ENCODE measurements at regions not wholly inside any gene's neighbourhood (a gene's known extent, or its start where the extent isn't known, plus 50 kb on each side); places are given as distances from the start of the nearest gene placed in this dataset.

DNA sequence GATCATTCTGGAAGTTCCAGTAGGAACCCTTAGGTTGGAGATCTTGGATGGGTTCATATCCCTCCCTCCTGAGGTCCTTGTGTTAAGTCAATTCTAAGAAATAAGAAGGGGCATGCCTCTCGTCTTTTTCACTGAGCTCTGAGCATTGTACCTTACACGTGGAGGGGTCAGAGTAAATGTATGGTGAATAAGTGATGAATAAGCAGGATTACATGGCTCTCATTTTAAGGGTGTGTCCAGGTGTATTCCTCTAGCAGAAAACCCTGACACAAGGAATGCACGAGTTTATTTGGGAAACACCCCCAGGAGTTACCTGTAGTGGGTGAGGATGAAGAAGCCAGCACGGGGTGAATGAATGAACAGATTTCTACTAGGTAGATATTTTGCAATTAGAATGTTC is 400.2 kb downstream of the KIF16B start:
- intact Hi-C loops (cut with DNase I) = no loop called here

DNA sequence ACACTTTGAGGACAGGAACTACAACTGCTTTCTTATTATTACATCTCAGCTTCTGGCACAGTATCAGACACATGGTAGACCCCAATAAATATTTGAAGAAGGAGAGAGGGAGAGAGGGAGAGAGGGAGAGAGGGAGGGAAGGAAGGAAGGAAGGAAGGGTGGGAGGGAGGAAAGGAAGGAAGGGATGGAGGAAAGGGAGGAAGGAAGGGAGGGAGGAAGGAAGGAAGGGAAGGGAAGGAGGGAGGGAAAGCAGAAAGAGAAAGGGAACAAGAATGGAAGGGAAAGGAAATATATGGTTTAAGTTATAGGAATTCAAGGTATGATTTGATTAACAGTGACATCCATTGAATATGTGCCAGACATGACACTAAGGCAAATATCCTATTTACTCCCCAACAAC is 402.1 kb downstream of the KIF16B start:
- Histone ChIP-seq H3K27ac (no peak overlapping the region), H3K4me3 (no peak overlapping the region), H3K4me1 (ENCODE audit: insufficient read depth) (no peaks in the 10 kb centered on the region), H3K36me3 (no peaks in the 10 kb centered on the region), H3K27me3 (no peaks in the 10 kb centered on the region), H3K9me3 (no peaks in the 10 kb centered on the region)
- TF ChIP-seq POLR2A (IDR thresholded peaks at IDR 0.05) (no peak), EP300 (IDR thresholded peaks at IDR 0.05) (no peak)
- TF ChIP-seq, protein P1, sequence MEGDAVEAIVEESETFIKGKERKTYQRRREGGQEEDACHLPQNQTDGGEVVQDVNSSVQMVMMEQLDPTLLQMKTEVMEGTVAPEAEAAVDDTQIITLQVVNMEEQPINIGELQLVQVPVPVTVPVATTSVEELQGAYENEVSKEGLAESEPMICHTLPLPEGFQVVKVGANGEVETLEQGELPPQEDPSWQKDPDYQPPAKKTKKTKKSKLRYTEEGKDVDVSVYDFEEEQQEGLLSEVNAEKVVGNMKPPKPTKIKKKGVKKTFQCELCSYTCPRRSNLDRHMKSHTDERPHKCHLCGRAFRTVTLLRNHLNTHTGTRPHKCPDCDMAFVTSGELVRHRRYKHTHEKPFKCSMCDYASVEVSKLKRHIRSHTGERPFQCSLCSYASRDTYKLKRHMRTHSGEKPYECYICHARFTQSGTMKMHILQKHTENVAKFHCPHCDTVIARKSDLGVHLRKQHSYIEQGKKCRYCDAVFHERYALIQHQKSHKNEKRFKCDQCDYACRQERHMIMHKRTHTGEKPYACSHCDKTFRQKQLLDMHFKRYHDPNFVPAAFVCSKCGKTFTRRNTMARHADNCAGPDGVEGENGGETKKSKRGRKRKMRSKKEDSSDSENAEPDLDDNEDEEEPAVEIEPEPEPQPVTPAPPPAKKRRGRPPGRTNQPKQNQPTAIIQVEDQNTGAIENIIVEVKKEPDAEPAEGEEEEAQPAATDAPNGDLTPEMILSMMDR (IDR thresholded peaks at IDR 0.05) = no peak
- intact Hi-C loops (cut with DNase I) = no loop called here
- DNase-seq = no peak

More for the DNA sequence above, 400.2 kb downstream of the KIF16B start:
- no peaks in the 10 kb centered on the region for H3K27me3 ChIP-seq
- 73 to 90% (median 79%) methylated on average over 4 of the region's 4 CpGs for WGBS, 3 donors
- DNase-seq = no peak
- no peaks in the 10 kb centered on the region for H3K36me3 ChIP-seq
- H3K4me1 ChIP-seq (ENCODE audit: insufficient read depth) = no peaks in the 10 kb centered on the region
- TF ChIP-seq POLR2A (IDR thresholded peaks at IDR 0.05) (no peak), EP300 (IDR thresholded peaks at IDR 0.05) (no peak)
- TF ChIP-seq, protein P1 (IDR thresholded peaks at IDR 0.05) = no peak
- no peaks in the 10 kb centered on the region for H3K9me3 ChIP-seq
- no peak overlapping the region for H3K27ac ChIP-seq
- H3K4me3 ChIP-seq = no peak overlapping the region

DNA sequence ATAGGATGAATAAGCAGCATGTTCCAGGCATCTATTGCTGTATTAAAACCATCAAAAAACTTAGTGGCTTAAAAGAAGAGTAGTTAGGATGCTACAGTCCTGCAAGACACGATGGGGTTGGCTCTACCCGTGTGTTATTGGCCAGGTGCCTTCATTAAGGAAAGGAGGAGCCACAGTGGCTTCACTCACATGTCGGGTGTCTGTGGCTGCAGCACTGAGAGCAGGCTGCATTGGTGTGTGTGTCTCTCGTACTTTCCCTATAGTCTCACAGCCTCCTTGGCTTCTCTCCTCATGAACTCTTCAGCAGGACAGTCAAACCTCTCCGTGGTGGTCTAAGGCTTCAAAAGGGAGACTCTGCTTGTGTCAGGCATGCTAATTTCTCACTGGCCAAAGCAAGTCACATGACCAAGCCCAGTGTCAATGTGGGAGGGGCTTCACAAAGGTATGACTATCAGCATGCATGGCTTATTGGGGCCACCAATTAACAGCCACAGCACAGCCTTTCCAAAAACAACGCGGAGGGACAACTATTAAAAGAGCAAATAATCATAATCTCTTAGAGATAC is 402.8 kb downstream of the KIF16B start:
- Histone ChIP-seq H3K4me1 (ENCODE audit: insufficient read depth) (no peaks in the 10 kb centered on the region), H3K36me3 (no peaks in the 10 kb centered on the region), H3K9me3 (no peaks in the 10 kb centered on the region), H3K4me3 (no peak overlapping the region), H3K27me3 (no peaks in the 10 kb centered on the region), H3K27ac (no peak overlapping the region)
- intact Hi-C loops (cut with DNase I) = no loop called here
- TF ChIP-seq, protein P1 (IDR thresholded peaks at IDR 0.05) = no peak
- TF ChIP-seq POLR2A (IDR thresholded peaks at IDR 0.05) (no peak), EP300 (IDR thresholded peaks at IDR 0.05) (no peak)
- 72 to 80% (median 75%) methylated on average over 7 of the region's 7 CpGs for WGBS, 3 donors
- no peak for DNase-seq

DNA sequence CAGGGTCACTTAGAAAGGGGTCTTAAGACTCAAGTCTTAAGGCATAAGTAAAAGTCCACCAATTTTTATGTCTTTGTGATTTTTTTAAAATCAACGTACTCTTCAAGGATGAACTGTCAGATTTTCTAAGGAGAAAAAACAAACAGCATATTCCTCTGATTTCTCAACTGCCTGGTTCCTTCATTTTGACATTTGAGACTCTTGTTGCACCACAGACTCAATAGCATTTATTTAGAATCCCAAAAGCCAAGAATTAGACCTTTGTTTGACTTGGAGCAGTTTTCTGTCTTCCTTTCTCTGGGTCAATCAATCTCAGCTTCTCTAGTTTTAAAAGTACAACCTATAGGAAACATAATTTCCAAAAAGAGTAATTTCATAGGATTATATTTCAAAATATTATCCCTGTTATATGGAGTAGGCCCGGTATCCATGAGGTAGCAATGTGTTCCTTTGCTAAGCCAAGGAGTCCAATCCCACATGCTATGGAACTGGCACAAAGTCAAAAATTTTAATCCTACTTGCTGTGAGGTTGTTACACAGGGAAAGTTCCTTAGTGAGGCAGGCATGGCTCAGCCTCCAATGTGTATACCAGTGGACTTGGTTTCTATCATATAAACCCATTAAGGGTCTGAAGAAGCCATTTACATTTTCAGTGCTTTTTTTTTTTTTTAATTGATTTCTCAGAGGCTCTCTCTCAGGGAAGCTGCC is 405.7 kb downstream of the KIF16B start:
- H3K27me3 ChIP-seq = no peaks in the 10 kb centered on the region
- H3K36me3 ChIP-seq = no peaks in the 10 kb centered on the region
- H3K4me1 ChIP-seq (ENCODE audit: insufficient read depth) = no peaks in the 10 kb centered on the region
- no peaks in the 10 kb centered on the region for H3K9me3 ChIP-seq
- no peak for DNase-seq
- intact Hi-C loops (cut with DNase I) = no loop called here
- TF ChIP-seq EP300 (IDR thresholded peaks at IDR 0.05) (no peak), POLR2A (IDR thresholded peaks at IDR 0.05) (no peak)
- TF ChIP-seq, protein P1 (IDR thresholded peaks at IDR 0.05) = no peak
- WGBS, 3 donors = 83 to 90% (median 90%) methylated on average over 2 of the region's 2 CpGs
- no peak overlapping the region for H3K27ac ChIP-seq
- H3K4me3 ChIP-seq = no peak overlapping the region
